IMR-90 (cell line): ENCODE measurements at regions not wholly inside any gene's neighbourhood (a gene's known extent, or its start where the extent isn't known, plus 50 kb on each side); places are given as distances from the start of the nearest gene placed in this dataset.

Source experiments
- ATAC-seq: fragments of 200-7000 bp; cut with Tn5 transposase; 2 replicates; pipeline ENCODE4 v1.9.1; 2020; ENCODE audit warnings: low read depth, mild to moderate bottlenecking, moderate library complexity
- BruUV-seq: library from RNA; stranded (reverse); fragments of 400-500 nt; replicated peaks from 2 replicates; lab custom pipeline; 2021; lab: Mats Ljungman, UMichigan
- CTCF ChIA-PET: fragments of 300-600 bp; formaldehyde crosslinking; extraction: SDS; loops from one replicate; lab custom pipeline; 2021; ENCODE audit warnings: antibody characterized with exemption; lab: Yijun Ruan, JAX
- POLR2A ChIA-PET: fragments of 300-600 bp; sonication (Branson Sonifier 250); formaldehyde crosslinking; loops from one replicate; lab custom pipeline; 2022; ENCODE audit warnings: antibody characterized with exemption; ENCODE audit not compliant: unreplicated experiment; lab: Charles Lee
- DNase-seq: peaks from one replicate; pipeline ENCODE4 v3.0.0; 2013
- H2AFZ ChIP-seq: replicated peaks from 2 replicates; pipeline ENCODE3; 2013; ENCODE audit warnings: low read length, mild to moderate bottlenecking; ENCODE audit not compliant: poor library complexity
- H2AK5ac ChIP-seq: 2 replicates; pipeline ENCODE4 v1.6.1; 2013; ENCODE audit warnings: low read depth, low read length, inconsistent platforms
- H2AK9ac ChIP-seq: replicated peaks from 2 replicates; pipeline ENCODE3; 2013; ENCODE audit warnings: mild to moderate bottlenecking, low read depth, low read length, moderate library complexity; ENCODE audit not compliant: poor library complexity
- H2BK120ac ChIP-seq: 2 replicates; pipeline ENCODE4 v1.6.1; 2013; ENCODE audit warnings: low read depth, low read length, inconsistent platforms
- H2BK15ac ChIP-seq: 3 replicates; pipeline ENCODE4 v1.6.1; 2013; ENCODE audit warnings: low read depth, low read length, inconsistent platforms
- H2BK20ac ChIP-seq: 2 replicates; pipeline ENCODE4 v1.6.1; 2013; ENCODE audit warnings: low read depth, mild to moderate bottlenecking, inconsistent platforms, low read length, moderate library complexity
- H2BK5ac ChIP-seq: 2 replicates; pipeline ENCODE4 v1.6.1; 2013; ENCODE audit warnings: mild to moderate bottlenecking, low read depth, low read length, inconsistent platforms; ENCODE audit not compliant: poor library complexity, severe bottlenecking
- H3K14ac ChIP-seq: replicated peaks from 2 replicates; pipeline ENCODE4 v1.6.1; 2013; ENCODE audit warnings: low read depth, low read length, inconsistent platforms
- H3K18ac ChIP-seq: 2 replicates; pipeline ENCODE4 v1.6.1; 2013; ENCODE audit warnings: low read depth, low read length, control low read depth
- H3K23ac ChIP-seq: 2 replicates; pipeline ENCODE4 v1.6.1; 2013; ENCODE audit warnings: low read depth, low read length, inconsistent platforms
- H3K27ac ChIP-seq: 2 replicates; pipeline ENCODE4 v1.5.1; 2013; ENCODE audit warnings: mild to moderate bottlenecking, control low read depth, low read length; ENCODE audit not compliant: insufficient read depth
- H3K27me3 ChIP-seq: 2 replicates; pipeline ENCODE4 v1.6.1; 2013; ENCODE audit warnings: low read length; ENCODE audit not compliant: control insufficient read depth, insufficient read depth
- H3K36me3 ChIP-seq: 2 replicates; pipeline ENCODE4 v1.6.1; 2013; ENCODE audit warnings: low read length, mixed read lengths; ENCODE audit not compliant: control insufficient read depth, insufficient read depth
- H3K4ac ChIP-seq: 2 replicates; pipeline ENCODE4 v1.6.1; 2013; ENCODE audit warnings: low read depth, low read length, inconsistent platforms
- H3K4me1 ChIP-seq: 2 replicates; pipeline ENCODE4 v1.6.1; 2013; ENCODE audit warnings: low read length, mixed read lengths; ENCODE audit not compliant: control insufficient read depth, insufficient read depth
- H3K4me2 ChIP-seq: 2 replicates; pipeline ENCODE4 v1.6.1; 2013; ENCODE audit warnings: low read depth, mild to moderate bottlenecking, control low read depth, low read length, moderate library complexity
- H3K4me3 ChIP-seq: 2 replicates; pipeline ENCODE4 v1.5.1; 2013; ENCODE audit warnings: low read depth, mild to moderate bottlenecking, control low read depth, low read length, moderate library complexity; ENCODE audit not compliant: insufficient read depth
- H3K56ac ChIP-seq: 2 replicates; pipeline ENCODE4 v1.6.1; 2013; ENCODE audit warnings: low read length, inconsistent platforms; ENCODE audit not compliant: insufficient read depth; ENCODE audit errors: extremely low read depth
- H3K79me1 ChIP-seq, 2 experiments: 2 replicates each; pipeline ENCODE4 v1.6.1; 2013; ENCODE audit warnings: low read length in 2 of 2, inconsistent platforms in 1 of 2, low read depth in 1 of 2
- H3K9ac ChIP-seq: 2 replicates; pipeline ENCODE4 v1.6.1; 2013; ENCODE audit warnings: low read depth, low read length, control low read depth
- H3K9me1 ChIP-seq: 2 replicates; pipeline ENCODE4 v1.6.1; 2013; ENCODE audit warnings: low read length, inconsistent platforms; ENCODE audit not compliant: insufficient read depth
- H3K9me3 ChIP-seq: 2 replicates; pipeline ENCODE4 v1.6.1; 2013; ENCODE audit warnings: low read length; ENCODE audit not compliant: control insufficient read depth, insufficient read depth
- H4K20me1 ChIP-seq: 2 replicates; pipeline ENCODE4 v1.6.1; 2013; ENCODE audit warnings: low read length, inconsistent platforms; ENCODE audit not compliant: insufficient read depth
- H4K5ac ChIP-seq: 2 replicates; pipeline ENCODE4 v1.6.1; 2013; ENCODE audit warnings: mild to moderate bottlenecking, low read depth, low read length, control low read depth
- H4K8ac ChIP-seq, 2 experiments: 2 replicates each; pipeline ENCODE4 v1.6.1; 2013; ENCODE audit warnings: low read depth in 2 of 2, low read length in 2 of 2, control low read depth in 1 of 2, inconsistent platforms in 1 of 2
- H4K91ac ChIP-seq: 2 replicates; pipeline ENCODE4 v1.6.1; 2013; ENCODE audit warnings: low read depth, low read length, inconsistent platforms; ENCODE audit not compliant: insufficient read depth
- POLR2A ChIP-seq: IDR thresholded peaks from 2 replicates; pipeline ENCODE4 v1.6.1; 2012; ENCODE audit warnings: mild to moderate bottlenecking, low read depth, low read length
- WGBS, 2 experiments: methylation state at CpG; one replicate each; pipeline versions ENCODE4 v1.1.5 to v1.1.7; 2013; ENCODE audit warnings: missing lambda C conversion rate in 2 of 2; ENCODE audit not compliant: insufficient read length in 1 of 2; ENCODE audit errors: extremely low coverage in 2 of 2; 5-methylcytosine and 5-hydroxymethylcytosine counted together
- dilution Hi-C: fragments of 300-500 bp; cut with HindIII; formaldehyde crosslinking; loops from one replicate; pipeline ENCODE4 v1.14.3; 2018; ENCODE audit warnings: low sequenced_read_pairs; ENCODE audit not compliant: unreplicated experiment
- in situ Hi-C: fragments of 300-500 bp; cut with MboI; formaldehyde crosslinking; loops from 3 replicates; pipeline ENCODE4 v1.14.3; 2019; ENCODE audit warnings: low sequenced_read_pairs, inconsistent platforms, mixed read lengths
- intact Hi-C: fragments of 100-400 bp; cut with micrococcal nuclease; formaldehyde crosslinking; loops from 2 replicates; pipeline ENCODE4 v1.10.0; 2022

- DNase-seq (no peak), ATAC-seq (no peak)
- Histone ChIP-seq H3K9me1 (no peaks in the 10 kb centered on the region), H2BK5ac (no peak overlapping the region), H3K4me1 (no peaks in the 10 kb centered on the region), H3K14ac (no peak overlapping the region), H2BK120ac (no peak overlapping the region), H2AK5ac (no peak overlapping the region), H4K91ac (no peak overlapping the region), H3K9me3 (peaks cover 8% of the 10 kb centered on the region; the same call in 1 of the 2 replicates), H4K5ac (no peak overlapping the region), H3K27ac (no peak overlapping the region), H3K9ac (no peak overlapping the region), H3K23ac (no peak overlapping the region), H3K36me3 (no peaks in the 10 kb centered on the region), H4K20me1 (no peaks in the 10 kb centered on the region), H3K27me3 (no peaks in the 10 kb centered on the region), H3K4me3 (no peak overlapping the region), H4K8ac (no peak overlapping the region), H3K79me1 (no peaks in the 10 kb centered on the region), H2AK9ac (no peak overlapping the region), H3K56ac (no peak overlapping the region), H2BK20ac (no peak overlapping the region), H3K4ac (no peak overlapping the region), H2AFZ (no peak overlapping the region), H3K4me2 (no peak overlapping the region), H2BK15ac (no peak overlapping the region), H3K18ac (no peak overlapping the region)
- WGBS, 2 experiments = 63% methylated on average over 1 of the region's 4 CpGs; no CpG with 5 or more reads in 1 of the 2 experiments
- ChIA-PET CTCF (no interaction called here), POLR2A (no interaction called here)
- in situ Hi-C loops (no loop called here), dilution Hi-C loops (no loop called here), intact Hi-C loops (no loop called here)
- no peak for TF ChIP-seq POLR2A
- no TSS peak for BruUV-seq
Observed at GRCh38 chr16:62678796-62679195, 642.6 kb upstream of the CDH8 start.
